A549 (cell line): ENCODE measurements at regions not wholly inside any gene's neighbourhood (a gene's known extent, or its start where the extent isn't known, plus 50 kb on each side); places are given as distances from the start of the nearest gene placed in this dataset.

Experiments
- ATAC-seq, 2 experiments: fragments of 200-7000 bp in 1 of 2; fragments of >200 bp in 1 of 2; cut with Nextera tagmentation in 1 of 2; cut with Tn5 transposase in 1 of 2; 3 replicates each; pipeline versions ENCODE4 v1.8.0 to v1.9.1; 2018 to 2020; ENCODE audit warnings: mild to moderate bottlenecking in 1 of 2, moderate library complexity in 1 of 2
- CTCF ChIA-PET: fragments of 300-600 bp; sonication (Branson Sonifier 250); formaldehyde crosslinking; extraction: SDS; loops from one replicate; lab custom pipeline; 2021; ENCODE audit warnings: antibody characterized with exemption, inconsistent platforms; lab: Yijun Ruan, JAX
- POLR2A ChIA-PET: fragments of 350-600 bp; formaldehyde crosslinking; extraction: SDS; loops from one replicate; lab custom pipeline; 2021; ENCODE audit warnings: antibody characterized with exemption, inconsistent platforms; lab: Yijun Ruan, JAX
- DNase-seq, 2 experiments: peaks; one replicate each; pipeline versions ENCODE4 v3.0.0 to v3.0.0-alpha.2; 2011 to 2016; ENCODE audit warnings: low read depth in 1 of 2, low spot score in 1 of 2
- FAIRE-seq: peaks from 2 replicates; lab custom pipeline; 2011; peaks lifted over from hg19 to GRCh38; lab: Jason Lieb, UNC
- H3K27ac ChIP-seq, 2 experiments: fragments of >200 bp; sonication (Bioruptor Twin); formaldehyde crosslinking; 3 replicates each; pipeline ENCODE4 v1.5.1; 2016 to 2017
- H3K4me1 ChIP-seq: fragments of >200 bp; sonication (Bioruptor Twin); formaldehyde crosslinking; 3 replicates; pipeline ENCODE4 v1.6.1; 2016
- H3K4me2 ChIP-seq: fragments of >200 bp; sonication (Bioruptor Twin); formaldehyde crosslinking; 3 replicates; pipeline ENCODE4 v1.6.1; 2016
- H3K4me3 ChIP-seq: fragments of >200 bp; sonication (Bioruptor Twin); formaldehyde crosslinking; 3 replicates; pipeline ENCODE4 v1.5.1; 2016
- H3K9me3 ChIP-seq: fragments of >200 bp; sonication (Bioruptor Twin); formaldehyde crosslinking; 3 replicates; pipeline ENCODE4 v1.6.1; 2016
- BHLHE40 ChIP-seq: IDR thresholded peaks from 2 replicates; pipeline ENCODE4 v1.6.1; 2012; ENCODE audit warnings: low read depth, low read length, inconsistent platforms
- CHD4 ChIP-seq: fragments of 200-600 bp; sonication (generic); IDR thresholded peaks from 2 replicates; pipeline ENCODE4 v1.6.1; 2016; ENCODE audit warnings: antibody characterized with exemption, mild to moderate bottlenecking, borderline replicate concordance
- ESRRA ChIP-seq: fragments of 150-350 bp; IDR thresholded peaks from 2 replicates; pipeline ENCODE4 v1.6.1; 2014; ENCODE audit warnings: mild to moderate bottlenecking, low read length, borderline replicate concordance
- FOSB ChIP-seq: fragments of 250-450 bp; sonication (Bioruptor Pico); IDR thresholded peaks from 2 replicates; pipeline ENCODE4 v1.5.0; 2020; ENCODE audit warnings: mild to moderate bottlenecking, moderate library complexity
- FOSL2 ChIP-seq, 2 experiments: fragments of 450-650 bp in 1 of 2; fragments of >200 bp in 1 of 2; sonication (Bioruptor Twin) in 1 of 2; formaldehyde crosslinking; IDR thresholded peaks; 2 replicates each; pipeline versions ENCODE4 v1.5.0 to v1.6.1; 2016 to 2020; ENCODE audit warnings: mild to moderate bottlenecking in 1 of 2, moderate library complexity in 1 of 2
- HOXA7 ChIP-seq: fragments of 250-450 bp; sonication (Bioruptor Pico); IDR thresholded peaks from 2 replicates; pipeline ENCODE4 v1.5.0; 2020; ENCODE audit warnings: mild to moderate bottlenecking, moderate library complexity
- HOXB5 ChIP-seq: fragments of 250-450 bp; sonication (Bioruptor Pico); IDR thresholded peaks from 2 replicates; pipeline ENCODE4 v1.5.0; 2020; ENCODE audit warnings: mild to moderate bottlenecking, moderate library complexity
- KDM1A ChIP-seq: fragments of 200-600 bp; sonication (generic); IDR thresholded peaks from 2 replicates; pipeline ENCODE4 v1.6.1; 2016; ENCODE audit warnings: low read depth, mild to moderate bottlenecking
- MYC ChIP-seq: IDR thresholded peaks from 2 replicates; pipeline ENCODE4 v1.6.1; 2012; ENCODE audit warnings: mild to moderate bottlenecking, inconsistent platforms, low read length, improper control_type of control experiment, borderline replicate concordance
- PHF8 ChIP-seq: fragments of 200-600 bp; sonication (generic); IDR thresholded peaks from 2 replicates; pipeline ENCODE4 v1.6.1; 2016; ENCODE audit warnings: low read depth, mild to moderate bottlenecking, antibody characterized with exemption, moderate library complexity, borderline replicate concordance
- RARB ChIP-seq: fragments of 250-450 bp; sonication (Bioruptor Pico); IDR thresholded peaks from 2 replicates; pipeline ENCODE4 v1.8.0; 2021; ENCODE audit warnings: mild to moderate bottlenecking, moderate library complexity
- RFX5 ChIP-seq: fragments of 450-650 bp; IDR thresholded peaks from 2 replicates; pipeline ENCODE4 v1.7.1; 2014; ENCODE audit warnings: antibody characterized with exemption, mild to moderate bottlenecking, moderate library complexity
- RNF2 ChIP-seq: fragments of 200-600 bp; sonication (generic); IDR thresholded peaks from 2 replicates; pipeline ENCODE4 v1.6.1; 2016; ENCODE audit warnings: low read depth, mild to moderate bottlenecking, antibody characterized with exemption, moderate library complexity, borderline replicate concordance
- ZC3H11A ChIP-seq: fragments of 450-650 bp; IDR thresholded peaks from 2 replicates; pipeline ENCODE4 v1.6.1; 2014; ENCODE audit warnings: antibody characterized with exemption, mild to moderate bottlenecking
- ZNF302 ChIP-seq: fragments of 250-450 bp; sonication (Bioruptor Pico); IDR thresholded peaks from 2 replicates; pipeline ENCODE4 v1.9.0; 2021; ENCODE audit warnings: inconsistent platforms, mild to moderate bottlenecking, moderate library complexity
- WGBS: methylation state at CpG from one replicate; pipeline ENCODE4 v1.1.6; 2017; ENCODE audit errors: missing lambda C conversion rate; 5-methylcytosine and 5-hydroxymethylcytosine counted together
- TF ChIP-seq, protein P1 (sequence below): fragments of 250-450 bp; sonication (Bioruptor Pico); IDR thresholded peaks from 2 replicates; pipeline ENCODE4 v1.5.0; 2020; ENCODE audit warnings: low read depth, mild to moderate bottlenecking, moderate library complexity
- TF ChIP-seq, protein P2 (sequence below): IDR thresholded peaks from 2 replicates; pipeline ENCODE4 v1.6.1; 2012
- TF ChIP-seq, protein P3 (sequence below): IDR thresholded peaks from 2 replicates; pipeline ENCODE4 v1.6.1; 2012; ENCODE audit warnings: low read depth, borderline replicate concordance
- TF ChIP-seq, protein P4 (sequence below): fragments of 450-650 bp; IDR thresholded peaks from 2 replicates; pipeline ENCODE4 v1.6.1; 2014; ENCODE audit warnings: antibody characterized with exemption

DNA sequence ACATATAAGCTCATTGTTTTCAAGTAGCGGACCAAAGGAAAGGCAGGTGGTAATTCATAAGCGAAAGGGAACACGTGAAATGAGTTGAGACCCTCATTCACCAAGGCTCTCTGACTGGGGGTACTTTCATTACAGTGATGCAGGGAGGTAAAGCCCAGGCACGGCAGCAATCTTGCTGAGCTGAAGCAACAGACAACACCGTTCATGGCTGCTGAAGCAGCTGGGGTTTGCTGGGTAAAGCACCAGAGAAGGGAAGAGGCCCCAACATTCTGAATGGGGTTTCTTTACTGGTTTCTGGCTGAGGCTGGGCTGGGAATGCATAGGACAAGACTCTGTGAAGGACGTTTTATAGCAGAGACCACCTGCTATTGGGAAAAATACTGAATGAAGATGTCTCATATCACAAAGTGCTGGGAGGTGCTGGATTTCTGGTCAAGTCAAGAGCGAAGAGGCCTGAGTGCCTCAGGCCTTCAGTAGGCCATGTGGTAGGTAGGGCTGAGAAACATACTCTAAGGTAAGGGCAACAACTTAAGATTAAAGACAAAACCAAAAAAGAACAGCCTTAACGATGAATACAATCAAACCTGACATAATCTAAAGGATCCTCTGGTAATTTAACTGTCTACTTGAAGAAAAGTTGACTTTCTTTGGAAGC lies 324.7 kb upstream of the PIK3C3 start:
- FAIRE-seq (no peak), ATAC-seq (no peak), DNase-seq (no peak)
- ChIA-PET CTCF (no interaction called here), POLR2A (no interaction called here)
- H3K27ac ChIP-seq = no peak overlapping the region
- H3K4me2 ChIP-seq = no peak overlapping the region
- no peak for TF ChIP-seq PHF8
- no peak for TF ChIP-seq ESRRA
- TF ChIP-seq HOXA7 (CRISPR knock-in tag) = no peak
- TF ChIP-seq CHD4 = no peak
- no peak for TF ChIP-seq MYC
- TF ChIP-seq, protein P1, sequence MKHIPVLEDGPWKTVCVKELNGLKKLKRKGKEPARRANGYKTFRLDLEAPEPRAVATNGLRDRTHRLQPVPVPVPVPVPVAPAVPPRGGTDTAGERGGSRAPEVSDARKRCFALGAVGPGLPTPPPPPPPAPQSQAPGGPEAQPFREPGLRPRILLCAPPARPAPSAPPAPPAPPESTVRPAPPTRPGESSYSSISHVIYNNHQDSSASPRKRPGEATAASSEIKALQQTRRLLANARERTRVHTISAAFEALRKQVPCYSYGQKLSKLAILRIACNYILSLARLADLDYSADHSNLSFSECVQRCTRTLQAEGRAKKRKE (CRISPR knock-in tag) = no peak
- TF ChIP-seq, protein P2, sequence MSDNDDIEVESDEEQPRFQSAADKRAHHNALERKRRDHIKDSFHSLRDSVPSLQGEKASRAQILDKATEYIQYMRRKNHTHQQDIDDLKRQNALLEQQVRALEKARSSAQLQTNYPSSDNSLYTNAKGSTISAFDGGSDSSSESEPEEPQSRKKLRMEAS = no peak
- TF ChIP-seq ZNF302 (CRISPR knock-in tag) = no peak
- no peak for TF ChIP-seq FOSL2 (IDR thresholded peaks at IDR 0.05)
- TF ChIP-seq FOSL2 (CRISPR knock-in tag; IDR thresholded peaks at IDR 0.05) = no peak
- no peak for TF ChIP-seq RFX5
- no peak for TF ChIP-seq RNF2
- H3K4me1 ChIP-seq = no peaks in the 10 kb centered on the region
- H3K4me3 ChIP-seq = no peak overlapping the region
- no peaks in the 10 kb centered on the region for H3K9me3 ChIP-seq
- 14% methylated on average over 8 of the region's 8 CpGs for WGBS

- Histone ChIP-seq H3K27ac (no peak overlapping the region), H3K4me3 (no peak overlapping the region), H3K9me3 (no peaks in the 10 kb centered on the region), H3K4me2 (no peak overlapping the region), H3K4me1 (no peaks in the 10 kb centered on the region)
- ChIA-PET POLR2A (no interaction called here), CTCF (no interaction called here)
- no peak for ATAC-seq
- no peak for DNase-seq
- TF ChIP-seq, protein P3, sequence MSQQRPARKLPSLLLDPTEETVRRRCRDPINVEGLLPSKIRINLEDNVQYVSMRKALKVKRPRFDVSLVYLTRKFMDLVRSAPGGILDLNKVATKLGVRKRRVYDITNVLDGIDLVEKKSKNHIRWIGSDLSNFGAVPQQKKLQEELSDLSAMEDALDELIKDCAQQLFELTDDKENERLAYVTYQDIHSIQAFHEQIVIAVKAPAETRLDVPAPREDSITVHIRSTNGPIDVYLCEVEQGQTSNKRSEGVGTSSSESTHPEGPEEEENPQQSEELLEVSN = no peak
- no peak for TF ChIP-seq RARB (CRISPR knock-in tag)
- TF ChIP-seq ZC3H11A = no peak
- no peak for TF ChIP-seq BHLHE40
- TF ChIP-seq, protein P4, sequence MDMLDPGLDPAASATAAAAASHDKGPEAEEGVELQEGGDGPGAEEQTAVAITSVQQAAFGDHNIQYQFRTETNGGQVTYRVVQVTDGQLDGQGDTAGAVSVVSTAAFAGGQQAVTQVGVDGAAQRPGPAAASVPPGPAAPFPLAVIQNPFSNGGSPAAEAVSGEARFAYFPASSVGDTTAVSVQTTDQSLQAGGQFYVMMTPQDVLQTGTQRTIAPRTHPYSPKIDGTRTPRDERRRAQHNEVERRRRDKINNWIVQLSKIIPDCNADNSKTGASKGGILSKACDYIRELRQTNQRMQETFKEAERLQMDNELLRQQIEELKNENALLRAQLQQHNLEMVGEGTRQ = no peak
- no peak for TF ChIP-seq HOXB5
- no peak for TF ChIP-seq FOSB (CRISPR knock-in tag)
- FAIRE-seq = no peak
- 45% methylated on average over 3 of the region's 3 CpGs for WGBS
These were observed 330.6 kb upstream of the PIK3C3 start for GRCh38 chr18:41624460-41624859.

GRCh38 chr18:41621177-41621576 lies 333.9 kb upstream of the PIK3C3 start:
- Histone ChIP-seq H3K4me2 (no peak overlapping the region), H3K4me1 (no peaks in the 10 kb centered on the region), H3K9me3 (no peaks in the 10 kb centered on the region), H3K4me3 (no peak overlapping the region), H3K27ac (no peak overlapping the region)
- WGBS = 0% methylated on average over 1 of the region's 1 CpG
- CTCF ChIA-PET = no interaction called here
- DNase-seq (no peak), FAIRE-seq (no peak), ATAC-seq (no peak)
- no peak for TF ChIP-seq KDM1A
- TF ChIP-seq ZNF302 (CRISPR knock-in tag) = no peak
- no peak for TF ChIP-seq CHD4
- POLR2A ChIA-PET = no interaction called here
